Adrenal gland (tissue), 9 donors: ENCODE measurements at regions not wholly inside any gene's neighbourhood (a gene's known extent, or its start where the extent isn't known, plus 50 kb on each side); places are given as distances from the start of the nearest gene placed in this dataset.

ENCODE experiments used
- DNase-seq, 7 donors: peaks; one replicate each; pipeline ENCODE4 v3.0.0-alpha.2; 2019 to 2020
- H3K27ac ChIP-seq, 5 donors: fragments of 200-600 bp; sonication (generic) in 4 of 5; 1 replicate in 3 of 5; 2 replicates in 2 of 5; pipeline versions ENCODE4 v1.5.1 to v1.8.0; 2016 to 2020; ENCODE audit warnings: mild to moderate bottlenecking in 1 of 5
- H3K27me3 ChIP-seq: fragments of 200-600 bp; 2 replicates; pipeline ENCODE4 v1.8.0; 2021
- H3K36me3 ChIP-seq, 2 donors: fragments of 200-600 bp; replicated peaks in 1 of 2; 1 replicate in 1 of 2; 2 replicates in 1 of 2; pipeline versions ENCODE4 v1.5.1 to v1.8.0; 2018 to 2022
- H3K4me1 ChIP-seq, 2 donors: fragments of 200-600 bp; replicated peaks in 1 of 2; 1 replicate in 1 of 2; 2 replicates in 1 of 2; pipeline versions ENCODE4 v1.5.1 to v1.8.0; 2018 to 2021
- H3K4me3 ChIP-seq, 4 donors: fragments of 200-600 bp; sonication (generic) in 3 of 4; one replicate each; pipeline ENCODE4 v1.5.1; 2016 to 2018
- H3K9me3 ChIP-seq, 3 donors: fragments of 200-600 bp; sonication (generic) in 1 of 3; replicated peaks in 1 of 3; 1 replicate in 2 of 3; 2 replicates in 1 of 3; pipeline versions ENCODE4 v1.5.1 to v1.8.0; 2016 to 2021
- CTCF ChIP-seq, 6 experiments: fragments of 450-650 bp in 4 of 6; fragments of 200-600 bp in 2 of 6; sonication (generic) in 1 of 6; IDR thresholded peaks; 1 replicate in 5 of 6; 2 replicates in 1 of 6; pipeline versions ENCODE4 v1.5.1 to v1.8.0; 2016 to 2021; ENCODE audit warnings: antibody characterized with exemption in 6 of 6, mild to moderate bottlenecking in 2 of 6, moderate library complexity in 1 of 6
- POLR2A ChIP-seq, 2 donors: fragments of 450-650 bp; IDR thresholded peaks; one replicate each; pipeline ENCODE4 v1.6.1; 2017; ENCODE audit warnings: antibody characterized with exemption in 2 of 2, mild to moderate bottlenecking in 2 of 2, moderate library complexity in 1 of 2
- WGBS, 4 donors: extraction: QIAGEN DNeasy Blood & Tissue Kit in 2 of 4; methylation state at CpG; one replicate each; pipeline versions ENCODE4 v1.1.5 to v1.1.7; 2013 to 2017; 5-methylcytosine and 5-hydroxymethylcytosine counted together
- intact Hi-C, 2 donors: fragments of 100-400 bp; cut with DNase I; formaldehyde crosslinking; loops; one replicate each; pipeline versions ENCODE4 v1.14.1 to v1.15.0; 2022 to 2023
- donor health status: healthy with polysubstance abuse.
- donor health status: Bipolar disorder and iron deficiency.
- donor health status: DM: yes; HTN: yes; CAD: no.
- donor health status: DM: no; HTN: no; CAD: no.
- donor health status: DM: no; HTN: no; CAD: no.

- Histone ChIP-seq H3K4me3 (no peak overlapping the region), H3K36me3 (no peaks in the 10 kb centered on the region), H3K27ac (no peak overlapping the region), H3K4me1 (no peaks in the 10 kb centered on the region), H3K9me3 (no peaks in the 10 kb centered on the region), H3K27me3 (no peaks in the 10 kb centered on the region)
- no peak for TF ChIP-seq CTCF (IDR thresholded peaks at IDR 0.05)
- TF ChIP-seq POLR2A (IDR thresholded peaks at IDR 0.05): no peak
- no peak for DNase-seq
- 57 to 71% (median 62%) methylated on average over 2 of the region's 2 CpGs for WGBS, 4 donors
- intact Hi-C loops: no loop called here
Measured at GRCh38 chr1:88490676-88491075, 193.4 kb upstream of the PKN2 start.

GRCh38 chr1:88499671-88500070 lies 184.4 kb upstream of the PKN2 start:
- H3K27ac ChIP-seq: no peak overlapping the region
- H3K36me3 ChIP-seq: no peaks in the 10 kb centered on the region
- intact Hi-C loops: no loop called here
- DNase-seq: no peak
- H3K4me1 ChIP-seq: no peaks in the 10 kb centered on the region
- H3K4me3 ChIP-seq: no peak overlapping the region
- H3K27me3 ChIP-seq: no peaks in the 10 kb centered on the region
- no peak for TF ChIP-seq CTCF (IDR thresholded peaks at IDR 0.05)
- TF ChIP-seq POLR2A (IDR thresholded peaks at IDR 0.05): no peak
- H3K9me3 ChIP-seq: no peaks in the 10 kb centered on the region

GRCh38 chr1:88502886-88503285 lies 181.2 kb upstream of the PKN2 start:
- Histone ChIP-seq H3K27ac (no peak overlapping the region), H3K36me3 (no peaks in the 10 kb centered on the region), H3K4me1 (no peaks in the 10 kb centered on the region), H3K9me3 (no peaks in the 10 kb centered on the region), H3K27me3 (no peaks in the 10 kb centered on the region), H3K4me3 (no peak overlapping the region)
- TF ChIP-seq CTCF (IDR thresholded peaks at IDR 0.05) (no peak), POLR2A (IDR thresholded peaks at IDR 0.05) (no peak)
- no peak for DNase-seq
- WGBS, 4 donors: 78 to 85% (median 81%) methylated on average over 2 of the region's 2 CpGs
- intact Hi-C loops: no loop called here

- TF ChIP-seq CTCF (IDR thresholded peaks at IDR 0.05): no peak
- TF ChIP-seq POLR2A (IDR thresholded peaks at IDR 0.05): no peak
- Histone ChIP-seq H3K4me1 (no peaks in the 10 kb centered on the region), H3K36me3 (no peaks in the 10 kb centered on the region), H3K4me3 (no peak overlapping the region), H3K27me3 (no peaks in the 10 kb centered on the region), H3K27ac (no peak overlapping the region), H3K9me3 (no peaks in the 10 kb centered on the region)
- intact Hi-C loops: no loop called here
- DNase-seq: no peak
Measured at GRCh38 chr1:88503646-88504045, 180.4 kb upstream of the PKN2 start.
